Type B pancreatic cell (in vitro differentiated cells): ENCODE measurements at regions not wholly inside any gene's neighbourhood (a gene's known extent, or its start where the extent isn't known, plus 50 kb on each side); places are given as distances from the start of the nearest gene placed in this dataset.

Experiments used
- DNase-seq: peaks from one replicate; pipeline ENCODE4 v3.0.0; 2021; ENCODE audit warnings: mixed read lengths; ENCODE audit not compliant: unreplicated experiment; ENCODE audit errors: extremely low spot score
- H3K27ac Mint-ChIP-seq: 2 replicates; pipeline ENCODE4 v1.8.0; 2021; ENCODE audit warnings: mild to moderate bottlenecking, mixed read lengths
- H3K27me3 Mint-ChIP-seq: 2 replicates; pipeline ENCODE4 v1.8.0; 2021; ENCODE audit warnings: mixed read lengths
- H3K36me3 Mint-ChIP-seq: 2 replicates; pipeline ENCODE4 v1.8.0; 2021; ENCODE audit warnings: mixed read lengths
- H3K4me1 Mint-ChIP-seq: one replicate; pipeline ENCODE4 v1.8.0; 2021; ENCODE audit warnings: mixed read lengths; ENCODE audit not compliant: unreplicated experiment
- H3K4me3 Mint-ChIP-seq: 2 replicates; pipeline ENCODE4 v1.8.0; 2021; ENCODE audit warnings: mild to moderate bottlenecking, mixed read lengths
- H3K9me3 Mint-ChIP-seq: 2 replicates; pipeline ENCODE4 v1.8.0; 2021; ENCODE audit warnings: mixed read lengths
- TF ChIP-seq, protein P1 (sequence below): fragments of 200-600 bp; sonication (generic); conservative IDR thresholded peaks from 2 replicates; pipeline ENCODE4 v1.5.0; 2021; ENCODE audit warnings: antibody characterized with exemption, mild to moderate bottlenecking

DNA sequence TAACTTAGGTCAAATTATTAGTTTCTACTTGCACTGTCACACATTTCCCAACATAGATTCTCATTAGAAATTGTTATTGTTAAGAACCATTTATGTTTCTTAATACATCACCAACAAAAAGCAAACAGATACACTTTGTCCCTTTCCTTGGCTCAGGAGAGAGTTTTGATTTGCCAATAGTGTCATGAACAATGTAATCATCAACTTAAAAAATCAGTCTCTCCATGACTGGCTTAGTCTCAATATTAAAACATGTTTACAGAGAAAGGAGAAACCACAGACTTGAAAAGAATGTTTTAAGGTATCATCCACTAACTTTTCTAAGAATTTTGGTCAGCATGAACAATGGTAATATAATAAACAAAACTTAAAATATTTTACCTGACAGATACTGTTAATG, 416.5 kb upstream of the KCNH7 start:
- Mint-ChIP-seq H3K27me3 (peaks cover 3% of the 10 kb centered on the region), H3K4me1 (peaks cover 18% of the 10 kb centered on the region), H3K27ac (no peak overlapping the region), H3K36me3 (no peaks in the 10 kb centered on the region), H3K9me3 (no peaks in the 10 kb centered on the region), H3K4me3 (no peak overlapping the region)
- TF ChIP-seq, protein P1, sequence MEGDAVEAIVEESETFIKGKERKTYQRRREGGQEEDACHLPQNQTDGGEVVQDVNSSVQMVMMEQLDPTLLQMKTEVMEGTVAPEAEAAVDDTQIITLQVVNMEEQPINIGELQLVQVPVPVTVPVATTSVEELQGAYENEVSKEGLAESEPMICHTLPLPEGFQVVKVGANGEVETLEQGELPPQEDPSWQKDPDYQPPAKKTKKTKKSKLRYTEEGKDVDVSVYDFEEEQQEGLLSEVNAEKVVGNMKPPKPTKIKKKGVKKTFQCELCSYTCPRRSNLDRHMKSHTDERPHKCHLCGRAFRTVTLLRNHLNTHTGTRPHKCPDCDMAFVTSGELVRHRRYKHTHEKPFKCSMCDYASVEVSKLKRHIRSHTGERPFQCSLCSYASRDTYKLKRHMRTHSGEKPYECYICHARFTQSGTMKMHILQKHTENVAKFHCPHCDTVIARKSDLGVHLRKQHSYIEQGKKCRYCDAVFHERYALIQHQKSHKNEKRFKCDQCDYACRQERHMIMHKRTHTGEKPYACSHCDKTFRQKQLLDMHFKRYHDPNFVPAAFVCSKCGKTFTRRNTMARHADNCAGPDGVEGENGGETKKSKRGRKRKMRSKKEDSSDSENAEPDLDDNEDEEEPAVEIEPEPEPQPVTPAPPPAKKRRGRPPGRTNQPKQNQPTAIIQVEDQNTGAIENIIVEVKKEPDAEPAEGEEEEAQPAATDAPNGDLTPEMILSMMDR, result no peak
- DNase-seq, result no peak

DNA sequence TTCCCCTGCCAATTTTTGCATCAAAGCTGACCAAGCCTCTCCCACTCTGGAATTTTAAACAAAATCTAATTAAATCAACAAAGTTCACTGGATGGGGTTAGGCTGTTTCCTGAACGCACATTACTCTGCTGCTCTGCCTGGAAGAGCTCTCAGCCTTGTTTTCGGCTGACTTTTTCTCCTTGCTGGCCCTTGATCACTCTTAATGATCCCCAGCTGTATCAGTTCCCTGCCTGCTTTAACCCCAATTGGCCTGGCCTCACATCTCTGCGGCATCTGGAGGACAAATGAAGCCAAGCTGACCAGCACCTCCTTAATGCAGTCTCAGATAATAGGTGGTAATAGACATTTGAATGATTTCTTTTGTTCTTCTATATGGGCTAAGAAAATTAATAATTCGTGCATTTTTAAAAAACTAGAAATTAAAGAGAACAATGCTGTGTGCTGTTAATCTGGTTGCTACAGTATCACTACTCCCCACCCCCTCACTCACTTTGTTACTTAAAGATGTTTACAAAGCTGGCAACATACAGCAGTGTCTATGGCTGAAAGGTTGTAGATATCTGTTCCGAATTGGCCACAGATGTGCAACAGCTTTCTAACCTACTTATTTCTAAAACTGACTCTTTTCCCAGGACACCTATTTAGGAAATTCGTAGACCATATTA, 415.2 kb upstream of the KCNH7 start:
- Mint-ChIP-seq H3K4me3 (no peak overlapping the region), H3K27me3 (peaks cover 4% of the 10 kb centered on the region), H3K36me3 (no peaks in the 10 kb centered on the region), H3K27ac (no peak overlapping the region), H3K4me1 (peaks cover 16% of the 10 kb centered on the region), H3K9me3 (no peaks in the 10 kb centered on the region)
- TF ChIP-seq, protein P1, result no peak
- no peak for DNase-seq

DNA sequence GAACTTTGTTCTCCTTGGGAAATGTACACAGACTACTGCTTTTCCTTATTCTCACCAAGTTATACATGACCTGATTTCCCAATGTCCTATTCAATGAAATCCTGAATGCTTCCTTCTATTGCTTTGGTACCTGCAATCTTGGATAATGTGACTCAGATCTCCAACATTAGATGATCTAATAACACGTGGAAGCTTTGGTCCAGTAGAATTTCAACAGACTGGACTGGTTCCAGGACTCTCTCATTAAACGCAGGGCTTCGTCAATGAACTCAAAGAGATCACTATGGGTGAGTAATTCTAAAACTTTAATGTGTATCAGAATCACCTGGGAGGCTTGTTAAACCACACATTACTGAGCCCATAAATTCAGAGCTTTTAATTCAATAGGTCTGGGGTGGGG, 413.6 kb upstream of the KCNH7 start:
- Mint-ChIP-seq H3K27me3 (peaks cover 7% of the 10 kb centered on the region), H3K4me3 (no peak overlapping the region), H3K4me1 (peaks cover 28% of the 10 kb centered on the region), H3K27ac (no peak overlapping the region), H3K9me3 (no peaks in the 10 kb centered on the region), H3K36me3 (no peaks in the 10 kb centered on the region)
- TF ChIP-seq, protein P1, result no peak
- DNase-seq, result no peak

DNA sequence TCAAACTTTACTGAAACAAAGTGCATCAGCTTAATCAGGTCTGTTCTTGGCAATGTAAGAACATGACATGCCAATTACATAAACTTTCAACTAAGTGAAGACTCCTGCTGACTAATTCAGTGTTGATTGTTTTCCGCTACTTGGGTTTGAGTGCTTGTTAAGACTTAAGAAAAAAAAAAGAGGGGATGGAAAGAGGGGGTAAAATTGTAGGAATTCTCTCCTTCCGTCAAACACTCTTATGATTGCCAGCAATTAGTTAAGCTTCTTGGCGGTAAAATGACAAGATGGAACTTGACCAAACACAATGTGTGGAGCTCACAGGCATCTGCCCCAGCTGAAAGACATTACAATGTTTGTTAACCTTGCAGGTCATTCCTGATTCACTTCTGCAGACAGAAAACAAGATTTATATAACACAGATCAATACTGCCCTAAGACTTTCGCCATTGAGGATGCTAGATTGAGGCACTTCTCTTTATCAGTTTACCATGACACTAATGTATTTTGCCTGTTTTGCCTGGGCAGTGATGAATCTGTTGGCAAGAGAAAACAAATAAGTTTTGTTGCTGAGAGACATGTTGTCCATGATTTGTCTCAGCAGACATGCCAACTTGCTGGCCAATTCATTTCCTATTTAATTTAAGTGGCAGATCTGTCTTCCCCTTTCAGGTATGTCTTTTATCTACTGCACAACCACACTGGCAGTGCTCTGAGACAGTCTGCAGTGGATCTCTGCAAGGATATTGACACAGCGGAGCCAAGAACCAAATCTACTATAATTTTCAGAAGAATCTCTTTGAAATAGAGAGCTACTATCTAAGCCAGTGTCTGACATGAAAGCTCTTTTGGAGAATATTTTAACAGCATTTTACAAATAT, 410.0 kb upstream of the KCNH7 start:
- TF ChIP-seq, protein P1, result no peak
- no peak for DNase-seq
- peaks cover 11% of the 10 kb centered on the region for H3K27me3 Mint-ChIP-seq
- H3K4me1 Mint-ChIP-seq, result peaks cover 23% of the 10 kb centered on the region
- H3K36me3 Mint-ChIP-seq, result no peaks in the 10 kb centered on the region
- no peaks in the 10 kb centered on the region for H3K9me3 Mint-ChIP-seq
- H3K27ac Mint-ChIP-seq, result no peak overlapping the region
- H3K4me3 Mint-ChIP-seq, result no peak overlapping the region

DNA sequence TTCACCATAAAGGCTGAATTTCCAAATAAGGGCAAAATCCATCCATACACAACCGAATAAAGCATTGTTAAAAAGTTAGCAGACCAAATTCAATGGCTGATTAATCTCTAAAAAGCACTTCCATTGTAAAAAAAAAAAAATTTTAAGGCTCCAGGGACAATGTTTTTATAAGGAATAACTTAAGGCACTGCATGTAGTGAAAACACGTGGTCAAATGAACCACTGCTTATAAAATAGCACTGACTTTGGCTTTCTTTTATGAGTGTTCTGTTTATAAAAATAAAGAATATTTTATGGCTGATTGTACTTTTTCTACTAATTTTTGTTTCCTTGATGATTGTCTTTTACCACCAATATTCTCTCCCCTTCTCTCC, 409.3 kb upstream of the KCNH7 start:
- H3K27me3 Mint-ChIP-seq, result peaks cover 11% of the 10 kb centered on the region
- no peak overlapping the region for H3K4me3 Mint-ChIP-seq
- peaks cover 16% of the 10 kb centered on the region for H3K4me1 Mint-ChIP-seq
- TF ChIP-seq, protein P1, result no peak
- H3K36me3 Mint-ChIP-seq, result no peaks in the 10 kb centered on the region
- no peak overlapping the region for H3K27ac Mint-ChIP-seq
- no peaks in the 10 kb centered on the region for H3K9me3 Mint-ChIP-seq
- DNase-seq, result no peak
